ENCODE measurements at regions not wholly inside any gene's neighbourhood (a gene's known extent, or its start where the extent isn't known, plus 50 kb on each side); places are given as distances from the start of the nearest gene placed in this dataset.

GRCh38 chr5:28143519-28143918 lies 1105.1 kb upstream of the CDH9 start:
- TF ChIP-seq CTCF (IDR thresholded peaks at IDR 0.05; ENCODE audit: low read depth, low read length), result no peak
- TF ChIP-seq EZH2phosphoT487 (IDR thresholded peaks at IDR 0.05; ENCODE audit: low read depth), result no peak

Measured in OCI-LY3 (cell line).